Vagina (tissue), 2 donors: ENCODE measurements at regions not wholly inside any gene's neighbourhood (a gene's known extent, or its start where the extent isn't known, plus 50 kb on each side); places are given as distances from the start of the nearest gene placed in this dataset.

ENCODE experiments used
- DNase-seq, 2 donors: peaks; one replicate each; pipeline ENCODE4 v3.0.0-alpha.2; 2017; ENCODE audit errors: extremely low spot score in 2 of 2
- H3K27ac ChIP-seq: fragments of 200-600 bp; sonication (generic); one replicate; pipeline ENCODE4 v1.5.1; 2019
- H3K27me3 ChIP-seq: fragments of 200-600 bp; sonication (generic); one replicate; pipeline ENCODE4 v1.5.1; 2019
- H3K36me3 ChIP-seq, 2 donors: fragments of 200-600 bp; sonication (generic); one replicate each; pipeline ENCODE4 v1.5.1; 2017 to 2019
- H3K4me1 ChIP-seq: fragments of 200-600 bp; sonication (generic); one replicate; pipeline ENCODE4 v1.5.1; 2019
- H3K4me3 ChIP-seq, 2 donors: fragments of 200-600 bp; sonication (generic); 1 replicate in 1 of 2; 2 replicates in 1 of 2; pipeline ENCODE4 v1.5.1; 2016 to 2019
- H3K9me3 ChIP-seq: fragments of 200-600 bp; sonication (generic); one replicate; pipeline ENCODE4 v1.5.1; 2019
- CTCF ChIP-seq, 3 experiments: fragments of 450-650 bp in 2 of 3; fragments of 200-600 bp in 1 of 3; sonication (generic) in 1 of 3; IDR thresholded peaks; one replicate each; pipeline ENCODE4 v1.5.1; 2017 to 2019; ENCODE audit warnings: antibody characterized with exemption in 3 of 3, mild to moderate bottlenecking in 2 of 3, moderate library complexity in 2 of 3
- POLR2A ChIP-seq, 2 donors: fragments of 450-650 bp; IDR thresholded peaks; one replicate each; pipeline ENCODE4 v1.6.1; 2017; ENCODE audit warnings: antibody characterized with exemption in 2 of 2, mild to moderate bottlenecking in 2 of 2, moderate library complexity in 2 of 2
- POLR2AphosphoS5 ChIP-seq, 2 donors: sonication (generic); formaldehyde crosslinking; IDR thresholded peaks; one replicate each; pipeline ENCODE4 v1.9.0; 2017; ENCODE audit warnings: antibody characterized with exemption in 2 of 2, mild to moderate bottlenecking in 2 of 2, low read depth in 1 of 2; ENCODE audit not compliant: insufficient read depth in 1 of 2
- intact Hi-C: fragments of 100-400 bp; cut with DNase I; formaldehyde crosslinking; loops from one replicate; pipeline ENCODE4 v1.15.1; 2023

- TF ChIP-seq POLR2AphosphoS5 (IDR thresholded peaks at IDR 0.05; ENCODE audit: insufficient read depth in 1 of 2, low read depth in 1 of 2) (no peak), POLR2A (IDR thresholded peaks at IDR 0.05) (no peak), CTCF (IDR thresholded peaks at IDR 0.05) (no peak)
- H3K27ac ChIP-seq, result no peak overlapping the region
- intact Hi-C loops, result no loop called here
- no peaks in the 10 kb centered on the region for H3K36me3 ChIP-seq
- H3K4me1 ChIP-seq, result no peaks in the 10 kb centered on the region
- no peaks in the 10 kb centered on the region for H3K9me3 ChIP-seq
- H3K27me3 ChIP-seq, result no peaks in the 10 kb centered on the region
- DNase-seq, result no peak
- no peak overlapping the region for H3K4me3 ChIP-seq
Observed at GRCh38 chr10:111875725-111876124, 307.8 kb downstream of the GPAM start.

- intact Hi-C loops, result no loop called here
- H3K27me3 ChIP-seq, result no peaks in the 10 kb centered on the region
Observed at GRCh38 chr10:111877258-111877657, 306.3 kb downstream of the GPAM start.

GRCh38 chr10:111879969-111880368 lies 303.6 kb downstream of the GPAM start:
- H3K36me3 ChIP-seq, result no peaks in the 10 kb centered on the region
- TF ChIP-seq POLR2AphosphoS5 (IDR thresholded peaks at IDR 0.05; ENCODE audit: insufficient read depth in 1 of 2, low read depth in 1 of 2) (no peak), POLR2A (IDR thresholded peaks at IDR 0.05) (no peak), CTCF (IDR thresholded peaks at IDR 0.05) (no peak)
- intact Hi-C loops, result no loop called here
- H3K27ac ChIP-seq, result no peak overlapping the region
- no peaks in the 10 kb centered on the region for H3K27me3 ChIP-seq
- H3K4me1 ChIP-seq, result no peaks in the 10 kb centered on the region
- no peaks in the 10 kb centered on the region for H3K9me3 ChIP-seq
- DNase-seq, result no peak
- H3K4me3 ChIP-seq, result no peak overlapping the region

More at GRCh38 chr10:111877258-111877657, 306.3 kb downstream of the GPAM start:
- Histone ChIP-seq H3K9me3 (no peaks in the 10 kb centered on the region), H3K4me3 (no peak overlapping the region), H3K36me3 (no peaks in the 10 kb centered on the region), H3K4me1 (no peaks in the 10 kb centered on the region), H3K27ac (no peak overlapping the region)
- DNase-seq, result no peak
- TF ChIP-seq POLR2A (IDR thresholded peaks at IDR 0.05), result no peak
- no peak for TF ChIP-seq CTCF (IDR thresholded peaks at IDR 0.05)
- no peak for TF ChIP-seq POLR2AphosphoS5 (IDR thresholded peaks at IDR 0.05; ENCODE audit: insufficient read depth in 1 of 2, low read depth in 1 of 2)

GRCh38 chr10:111885046-111885445 lies 298.5 kb downstream of the GPAM start:
- no peak overlapping the region for H3K4me3 ChIP-seq
- no peaks in the 10 kb centered on the region for H3K9me3 ChIP-seq
- H3K27me3 ChIP-seq, result no peaks in the 10 kb centered on the region
- intact Hi-C loops, result no loop called here
- no peaks in the 10 kb centered on the region for H3K4me1 ChIP-seq
- no peak overlapping the region for H3K27ac ChIP-seq
- no peak for TF ChIP-seq POLR2A (IDR thresholded peaks at IDR 0.05)
- no peak for TF ChIP-seq POLR2AphosphoS5 (IDR thresholded peaks at IDR 0.05; ENCODE audit: insufficient read depth in 1 of 2, low read depth in 1 of 2)
- TF ChIP-seq CTCF (IDR thresholded peaks at IDR 0.05), result no peak
- no peak for DNase-seq
- no peaks in the 10 kb centered on the region for H3K36me3 ChIP-seq

GRCh38 chr10:111885919-111886318 lies 297.6 kb downstream of the GPAM start:
- TF ChIP-seq POLR2AphosphoS5 (IDR thresholded peaks at IDR 0.05; ENCODE audit: insufficient read depth in 1 of 2, low read depth in 1 of 2) (no peak), POLR2A (IDR thresholded peaks at IDR 0.05) (no peak), CTCF (IDR thresholded peaks at IDR 0.05) (no peak)
- no peak for DNase-seq
- no peaks in the 10 kb centered on the region for H3K4me1 ChIP-seq
- intact Hi-C loops, result no loop called here
- no peaks in the 10 kb centered on the region for H3K9me3 ChIP-seq
- no peak overlapping the region for H3K4me3 ChIP-seq
- H3K36me3 ChIP-seq, result no peaks in the 10 kb centered on the region
- no peaks in the 10 kb centered on the region for H3K27me3 ChIP-seq
- H3K27ac ChIP-seq, result no peak overlapping the region
